Lower lobe of right lung (tissue), 2 donors: ENCODE measurements at regions not wholly inside any gene's neighbourhood (a gene's known extent, or its start where the extent isn't known, plus 50 kb on each side); places are given as distances from the start of the nearest gene placed in this dataset.

Source experiments
- ATAC-seq, 2 donors: fragments of 200-7000 bp; cut with Tn5 transposase; one replicate each; pipeline ENCODE4 v1.9.1; 2020 to 2022; ENCODE audit warnings: mild to moderate bottlenecking in 2 of 2, moderate library complexity in 2 of 2
- DNase-seq: peaks from one replicate; pipeline ENCODE4 v3.0.0-alpha.2; 2020
- H3K27ac ChIP-seq: fragments of 200-600 bp; one replicate; pipeline ENCODE4 v1.8.0; 2022
- H3K27me3 ChIP-seq: fragments of 200-600 bp; one replicate; pipeline ENCODE4 v1.8.0; 2022; ENCODE audit warnings: low read depth
- H3K36me3 ChIP-seq: fragments of 200-600 bp; one replicate; pipeline ENCODE4 v1.8.0; 2022; ENCODE audit warnings: mild to moderate bottlenecking
- H3K4me1 ChIP-seq: fragments of 200-600 bp; one replicate; pipeline ENCODE4 v1.8.0; 2022
- H3K4me3 ChIP-seq: fragments of 200-600 bp; one replicate; pipeline ENCODE4 v1.8.0; 2022; ENCODE audit warnings: mild to moderate bottlenecking
- H3K9me3 ChIP-seq: fragments of 200-600 bp; one replicate; pipeline ENCODE4 v1.8.0; 2022
- intact Hi-C: fragments of 100-400 bp; cut with DNase I; formaldehyde crosslinking; loops from one replicate; pipeline ENCODE4 v1.11.0; 2022
- TF ChIP-seq, protein P1 (sequence below): fragments of 200-600 bp; IDR thresholded peaks from one replicate; pipeline ENCODE4 v1.8.0; 2022; ENCODE audit warnings: antibody characterized with exemption, mild to moderate bottlenecking
- donor health status: DM: no; HTN: yes; CAD: no; lungs with severe emphysema.

DNA sequence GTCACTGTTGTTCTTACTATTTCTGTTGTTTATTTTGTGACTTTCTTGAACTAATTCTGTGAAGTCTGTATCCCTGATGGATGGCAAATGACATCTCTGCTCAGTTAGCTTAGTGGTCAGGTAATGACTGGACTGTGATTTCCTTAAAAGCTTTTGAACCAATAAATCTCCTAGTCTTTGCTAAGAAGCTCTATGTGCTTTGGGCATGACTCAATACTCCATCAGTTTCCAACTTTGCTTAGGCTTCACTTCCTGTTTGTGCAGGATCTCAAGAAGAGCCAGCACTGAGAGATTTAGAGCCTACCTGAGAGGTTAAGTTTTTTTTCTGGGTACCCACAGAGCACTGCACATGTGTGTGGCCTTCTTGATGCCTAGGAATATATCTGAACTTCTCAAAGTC, 329.7 kb upstream of the HTR2A start:
- Histone ChIP-seq H3K4me3 (no peak overlapping the region), H3K27me3 (no peaks in the 10 kb centered on the region), H3K36me3 (no peaks in the 10 kb centered on the region), H3K9me3 (peaks cover 5% of the 10 kb centered on the region), H3K27ac (no peak overlapping the region), H3K4me1 (no peaks in the 10 kb centered on the region)
- TF ChIP-seq, protein P1, sequence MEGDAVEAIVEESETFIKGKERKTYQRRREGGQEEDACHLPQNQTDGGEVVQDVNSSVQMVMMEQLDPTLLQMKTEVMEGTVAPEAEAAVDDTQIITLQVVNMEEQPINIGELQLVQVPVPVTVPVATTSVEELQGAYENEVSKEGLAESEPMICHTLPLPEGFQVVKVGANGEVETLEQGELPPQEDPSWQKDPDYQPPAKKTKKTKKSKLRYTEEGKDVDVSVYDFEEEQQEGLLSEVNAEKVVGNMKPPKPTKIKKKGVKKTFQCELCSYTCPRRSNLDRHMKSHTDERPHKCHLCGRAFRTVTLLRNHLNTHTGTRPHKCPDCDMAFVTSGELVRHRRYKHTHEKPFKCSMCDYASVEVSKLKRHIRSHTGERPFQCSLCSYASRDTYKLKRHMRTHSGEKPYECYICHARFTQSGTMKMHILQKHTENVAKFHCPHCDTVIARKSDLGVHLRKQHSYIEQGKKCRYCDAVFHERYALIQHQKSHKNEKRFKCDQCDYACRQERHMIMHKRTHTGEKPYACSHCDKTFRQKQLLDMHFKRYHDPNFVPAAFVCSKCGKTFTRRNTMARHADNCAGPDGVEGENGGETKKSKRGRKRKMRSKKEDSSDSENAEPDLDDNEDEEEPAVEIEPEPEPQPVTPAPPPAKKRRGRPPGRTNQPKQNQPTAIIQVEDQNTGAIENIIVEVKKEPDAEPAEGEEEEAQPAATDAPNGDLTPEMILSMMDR = no peak
- DNase-seq = no peak
- intact Hi-C loops = no loop called here
- ATAC-seq = no peak

DNA sequence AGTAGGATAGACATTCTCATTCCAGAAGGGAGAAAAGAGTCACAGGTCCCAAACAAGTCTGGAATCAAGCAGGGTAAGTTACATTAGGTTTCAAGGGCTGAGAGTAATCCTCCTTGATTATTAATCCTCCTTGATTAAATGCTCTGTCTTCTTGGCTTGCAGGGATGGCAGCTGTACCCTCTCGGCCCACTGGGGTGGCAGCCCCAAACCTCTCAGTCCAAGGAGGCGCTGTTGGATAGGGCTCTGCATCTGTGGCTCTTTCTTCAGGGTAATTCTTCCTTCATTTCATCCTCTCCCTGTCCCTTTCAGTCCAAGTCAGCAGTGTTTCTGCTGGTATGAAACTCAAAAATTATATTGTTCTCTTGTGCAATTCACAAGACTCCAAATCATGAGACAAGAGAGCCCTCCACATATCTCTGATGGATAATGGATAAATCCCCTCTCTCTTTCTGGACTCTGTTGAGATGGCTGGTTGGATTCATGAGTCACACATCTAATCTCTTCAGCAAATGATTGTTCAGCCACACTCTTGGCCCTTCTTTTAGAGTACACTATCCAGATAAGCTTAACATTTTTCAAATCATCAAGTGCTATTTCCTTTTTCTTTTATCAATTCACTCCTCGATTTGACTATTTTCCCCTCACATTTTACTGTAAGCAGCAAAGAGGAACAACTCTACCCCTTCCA, 323.7 kb upstream of the HTR2A start:
- DNase-seq = no peak
- no peak overlapping the region for H3K4me3 ChIP-seq
- no peaks in the 10 kb centered on the region for H3K9me3 ChIP-seq
- H3K27me3 ChIP-seq = no peaks in the 10 kb centered on the region
- intact Hi-C loops = no loop called here
- H3K4me1 ChIP-seq = no peaks in the 10 kb centered on the region
- no peak overlapping the region for H3K27ac ChIP-seq
- no peak for ATAC-seq
- TF ChIP-seq, protein P1 = no peak
- H3K36me3 ChIP-seq = no peaks in the 10 kb centered on the region

DNA sequence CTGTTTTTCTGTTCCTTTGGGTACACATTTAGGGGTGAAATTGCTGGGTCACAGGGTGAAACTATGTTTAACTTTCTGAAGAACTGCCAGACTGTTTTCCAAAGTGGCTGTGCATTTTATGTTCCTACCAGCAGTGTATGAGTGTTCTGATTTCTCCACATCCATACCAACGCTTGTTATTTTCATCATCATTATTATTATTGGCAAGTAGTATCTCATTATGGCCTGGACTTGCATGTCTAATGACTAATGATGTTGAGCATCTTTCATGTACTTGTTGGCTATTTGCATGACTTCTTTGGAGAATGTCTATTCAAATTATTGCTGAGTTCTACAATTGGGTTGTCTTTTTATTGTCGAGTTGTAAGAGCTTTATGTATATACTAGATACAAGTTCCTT, 321.8 kb upstream of the HTR2A start:
- no peaks in the 10 kb centered on the region for H3K9me3 ChIP-seq
- intact Hi-C loops = no loop called here
- H3K4me3 ChIP-seq = no peak overlapping the region
- no peaks in the 10 kb centered on the region for H3K27me3 ChIP-seq
- no peak for ATAC-seq
- TF ChIP-seq, protein P1 = no peak
- H3K4me1 ChIP-seq = no peaks in the 10 kb centered on the region
- no peaks in the 10 kb centered on the region for H3K36me3 ChIP-seq
- H3K27ac ChIP-seq = no peak overlapping the region
- DNase-seq = no peak

DNA sequence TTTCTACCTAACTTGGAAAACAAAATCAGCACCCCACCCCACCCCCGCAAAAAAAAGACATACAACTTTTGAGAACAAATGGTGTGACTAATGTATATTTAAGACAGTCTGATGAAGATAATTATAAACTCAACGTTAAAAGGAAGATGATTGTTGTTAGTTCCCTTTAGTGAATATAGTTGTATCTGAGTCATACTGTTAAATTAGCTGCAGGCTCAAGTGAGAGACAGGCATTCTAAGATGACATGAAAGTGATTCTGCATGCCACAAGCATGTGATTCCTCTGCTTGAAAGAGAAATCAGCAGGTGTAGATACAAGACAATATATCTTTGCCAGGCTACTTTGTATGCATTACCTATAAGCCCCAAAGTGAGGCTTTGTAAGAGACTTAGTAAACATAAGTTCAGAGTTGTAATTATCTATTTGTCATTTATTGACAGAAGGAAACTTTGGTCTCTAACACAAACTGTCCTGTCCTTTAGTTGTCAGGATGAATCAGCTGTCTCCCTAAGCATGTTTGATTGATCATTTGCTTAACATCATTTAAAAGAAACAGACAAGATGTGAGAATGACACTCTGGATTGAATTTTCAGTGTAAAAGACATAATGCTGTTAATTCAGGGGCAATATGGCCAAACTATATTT, 319.4 kb upstream of the HTR2A start:
- Histone ChIP-seq H3K4me1 (no peaks in the 10 kb centered on the region), H3K4me3 (no peak overlapping the region), H3K9me3 (no peaks in the 10 kb centered on the region), H3K36me3 (no peaks in the 10 kb centered on the region), H3K27me3 (no peaks in the 10 kb centered on the region), H3K27ac (no peak overlapping the region)
- DNase-seq (no peak), ATAC-seq (no peak)
- TF ChIP-seq, protein P1 = no peak
- intact Hi-C loops = no loop called here

DNA sequence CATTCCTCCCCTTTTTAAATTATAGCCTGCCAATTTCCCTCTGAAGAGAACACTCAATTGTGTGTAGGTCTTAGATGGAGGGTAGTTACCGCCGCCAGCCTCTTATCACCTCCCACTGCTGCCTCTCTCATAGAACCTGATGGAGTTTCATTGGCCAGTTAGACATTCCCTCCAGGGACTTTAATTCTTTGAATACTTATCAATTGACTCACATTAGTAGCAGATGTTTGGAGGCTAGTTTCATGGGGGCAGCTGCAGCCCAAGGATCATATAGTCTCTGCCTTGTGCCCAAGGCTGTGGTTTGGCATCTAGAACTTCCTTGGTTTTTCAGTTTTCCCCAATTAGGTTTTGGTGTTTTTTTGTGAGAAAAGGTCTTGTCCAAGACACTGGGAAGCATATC, 318.9 kb upstream of the HTR2A start:
- H3K36me3 ChIP-seq = no peaks in the 10 kb centered on the region
- no peak overlapping the region for H3K27ac ChIP-seq
- TF ChIP-seq, protein P1 = no peak
- no peaks in the 10 kb centered on the region for H3K27me3 ChIP-seq
- DNase-seq (no peak), ATAC-seq (no peak)
- intact Hi-C loops = no loop called here
- H3K4me3 ChIP-seq = no peak overlapping the region
- H3K9me3 ChIP-seq = no peaks in the 10 kb centered on the region
- no peaks in the 10 kb centered on the region for H3K4me1 ChIP-seq
